GM23338 (cell line): ENCODE measurements at regions not wholly inside any gene's neighbourhood (a gene's known extent, or its start where the extent isn't known, plus 50 kb on each side); places are given as distances from the start of the nearest gene placed in this dataset.

Experiments
- ATAC-seq: fragments of 200-7000 bp; cut with Tn5 transposase; 3 replicates; pipeline ENCODE4 v1.9.1; 2020
- DNase-seq: peaks from one replicate; pipeline ENCODE4 v3.0.0-alpha.2; 2015; ENCODE audit warnings: low spot score
- H2AFZ ChIP-seq: fragments of 200-600 bp; sonication (generic); 2 replicates; pipeline ENCODE4 v1.8.0; 2016; ENCODE audit warnings: antibody characterized with exemption, mild to moderate bottlenecking, moderate library complexity
- H3F3A ChIP-seq: fragments of 200-600 bp; sonication (generic); replicated peaks from 2 replicates; pipeline ENCODE4 v1.8.0; 2017; ENCODE audit warnings: antibody characterized with exemption, mixed run types, low read depth
- H3K27ac ChIP-seq: fragments of 200-600 bp; sonication (generic); 2 replicates; pipeline ENCODE4 v1.6.1; 2016; ENCODE audit warnings: low read depth
- H3K27me3 ChIP-seq: fragments of 200-600 bp; sonication (generic); 2 replicates; pipeline ENCODE4 v1.8.0; 2016; ENCODE audit warnings: mild to moderate bottlenecking, mixed run types, moderate library complexity; ENCODE audit not compliant: insufficient read depth
- H3K36me3 ChIP-seq: fragments of 200-600 bp; sonication (generic); 2 replicates; pipeline ENCODE4 v1.8.0; 2016; ENCODE audit warnings: mild to moderate bottlenecking; ENCODE audit not compliant: insufficient read depth
- H3K4me1 ChIP-seq: fragments of 200-600 bp; sonication (generic); 2 replicates; pipeline ENCODE4 v1.8.0; 2016; ENCODE audit warnings: mild to moderate bottlenecking, moderate library complexity; ENCODE audit not compliant: insufficient read depth
- H3K4me2 ChIP-seq: fragments of 200-600 bp; sonication (generic); 2 replicates; pipeline ENCODE4 v1.7.1; 2017; ENCODE audit warnings: mixed run types
- H3K4me3 ChIP-seq: fragments of 200-600 bp; sonication (generic); 2 replicates; pipeline ENCODE4 v1.6.1; 2016; ENCODE audit warnings: mixed run types
- H3K79me2 ChIP-seq: fragments of 200-600 bp; sonication (generic); replicated peaks from 2 replicates; pipeline ENCODE4 v1.8.0; 2017; ENCODE audit warnings: mild to moderate bottlenecking; ENCODE audit not compliant: insufficient read depth
- H3K9me2 ChIP-seq: fragments of 200-600 bp; sonication (generic); 2 replicates; pipeline ENCODE4 v1.8.0; 2017; ENCODE audit not compliant: insufficient read depth
- H4K20me1 ChIP-seq: fragments of 200-600 bp; sonication (generic); replicated peaks from 2 replicates; pipeline ENCODE4 v1.8.0; 2017; ENCODE audit warnings: mild to moderate bottlenecking; ENCODE audit not compliant: insufficient read depth
- H3K27ac Mint-ChIP-seq: 2 replicates; pipeline ENCODE4 v1.8.0; 2020; ENCODE audit warnings: inconsistent platforms, mild to moderate bottlenecking, moderate library complexity, mixed read lengths
- H3K27me3 Mint-ChIP-seq: 3 replicates; pipeline ENCODE4 v1.8.0; 2022; ENCODE audit warnings: low read depth, mild to moderate bottlenecking, moderate library complexity, mixed read lengths, inconsistent platforms; ENCODE audit not compliant: insufficient read depth, poor library complexity
- H3K36me3 Mint-ChIP-seq: 3 replicates; pipeline ENCODE4 v1.8.0; 2021; ENCODE audit warnings: low read depth, mild to moderate bottlenecking, inconsistent platforms, moderate library complexity, mixed read lengths
- H3K4me1 Mint-ChIP-seq: 3 replicates; pipeline ENCODE4 v1.8.0; 2020; ENCODE audit warnings: mild to moderate bottlenecking, inconsistent platforms, mixed read lengths
- H3K4me3 Mint-ChIP-seq: 3 replicates; pipeline ENCODE4 v1.8.0; 2021; ENCODE audit warnings: moderate library complexity, mild to moderate bottlenecking, inconsistent platforms, mixed read lengths
- H3K9me3 Mint-ChIP-seq: 3 replicates; pipeline ENCODE4 v1.8.0; 2020; ENCODE audit warnings: moderate library complexity, mild to moderate bottlenecking, inconsistent platforms, mixed read lengths
- CTCF ChIP-seq, 2 experiments: fragments of 200-600 bp in 1 of 2; sonication (generic) in 1 of 2; conservative IDR thresholded peaks; 2 replicates each; pipeline versions ENCODE4 v1.5.1 to v1.6.1; 2016 to 2017; ENCODE audit warnings: antibody characterized with exemption in 2 of 2, low read depth in 2 of 2, mild to moderate bottlenecking in 2 of 2, moderate library complexity in 1 of 2
- EZH2 ChIP-seq: fragments of 200-600 bp; sonication (generic); IDR thresholded peaks from one replicate; pipeline ENCODE4 v1.8.0; 2017; ENCODE audit warnings: antibody characterized with exemption, mild to moderate bottlenecking, low read depth; ENCODE audit not compliant: unreplicated experiment
- JUNB ChIP-seq: IDR thresholded peaks from one replicate; pipeline ENCODE4 v1.6.1; 2016; ENCODE audit warnings: antibody characterized with exemption; ENCODE audit not compliant: unreplicated experiment
- NANOG ChIP-seq: IDR thresholded peaks from 2 replicates; pipeline ENCODE4 v1.6.1; 2016; ENCODE audit warnings: antibody characterized with exemption, borderline replicate concordance
- POLR2AphosphoS5 ChIP-seq: IDR thresholded peaks from 2 replicates; pipeline ENCODE4 v1.6.1; 2016; ENCODE audit warnings: antibody characterized with exemption, low read depth
- TF ChIP-seq, protein P1 (sequence below): IDR thresholded peaks from 2 replicates; pipeline ENCODE4 v1.6.1; 2016; ENCODE audit warnings: antibody characterized with exemption

- no peak for TF ChIP-seq POLR2AphosphoS5
Measured at GRCh38 chr9:26768145-26768544, 124.5 kb downstream of the CAAP1 start (continued).

DNA sequence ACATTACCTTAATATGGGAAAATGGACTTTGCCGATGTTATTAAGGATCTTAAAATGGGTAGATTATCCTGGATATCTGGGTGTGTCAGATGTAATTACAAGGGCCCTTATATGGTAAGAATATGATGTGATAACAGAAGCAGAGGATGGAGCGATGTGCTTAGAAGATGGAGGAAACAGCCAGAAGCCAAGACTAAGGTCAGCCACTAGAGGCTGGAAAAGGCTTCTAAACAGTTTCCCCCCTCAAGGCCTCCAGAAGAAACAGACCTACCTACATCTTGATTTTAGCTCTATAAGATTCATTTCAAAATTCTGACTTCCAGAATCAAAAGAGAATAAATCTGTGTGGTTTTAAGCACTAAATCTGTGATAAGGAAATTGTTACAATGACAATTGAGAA is 131.9 kb downstream of the CAAP1 start:
- Mint-ChIP-seq H3K27ac (no peak overlapping the region; the same call in 1 of the 2 replicates), H3K9me3 (no peaks in the 10 kb centered on the region), H3K4me1 (peaks cover 19% of the 10 kb centered on the region), H3K36me3 (no peaks in the 10 kb centered on the region), H3K27me3 (peaks cover 3% of the 10 kb centered on the region), H3K4me3 (no peak overlapping the region)
- H3K27me3 ChIP-seq = no peaks in the 10 kb centered on the region
- ATAC-seq = peak; percentile 45
- no peak for DNase-seq
- H3K79me2 ChIP-seq = no peaks in the 10 kb centered on the region
- no peaks in the 10 kb centered on the region for H3F3A ChIP-seq
- H3K4me3 ChIP-seq = no peak overlapping the region
- H3K4me2 ChIP-seq = no peak overlapping the region
- peak; percentile 20 to 22; a peak in 1 of 4 replicates for TF ChIP-seq CTCF (conservative IDR thresholded peaks at IDR 0.05; ENCODE audit: low read depth in 2 of 2)
- TF ChIP-seq EZH2 = no peak
- H4K20me1 ChIP-seq = no peaks in the 10 kb centered on the region
- H3K36me3 ChIP-seq = no peaks in the 10 kb centered on the region
- H3K9me2 ChIP-seq = peaks cover 5% of the 10 kb centered on the region; the same call in 1 of the 2 replicates
- peaks cover 25% of the 10 kb centered on the region for H3K4me1 ChIP-seq
- H3K27ac ChIP-seq = no peak overlapping the region
- no peak overlapping the region for H2AFZ ChIP-seq

DNA sequence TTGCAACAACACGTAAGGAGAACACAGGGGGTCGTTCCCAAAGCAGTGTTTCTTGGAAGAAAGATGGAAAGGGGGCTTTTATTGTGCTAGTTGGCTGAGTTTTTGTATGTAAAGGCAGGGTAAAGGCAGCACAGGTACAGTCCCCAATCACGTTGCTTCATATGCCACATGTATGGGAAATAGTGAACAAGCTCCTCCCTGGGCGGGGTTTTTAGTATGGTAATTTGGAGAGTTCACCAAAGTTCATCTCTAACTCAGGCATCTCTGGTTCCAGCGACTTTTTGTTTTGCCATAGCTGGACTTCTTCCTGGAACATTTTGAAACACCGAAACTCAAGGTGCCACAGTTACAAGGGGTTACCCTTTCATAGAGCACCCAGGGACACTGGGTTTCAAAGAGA is 133.9 kb downstream of the CAAP1 start:
- Mint-ChIP-seq H3K27ac (no peak overlapping the region), H3K27me3 (peaks cover 2% of the 10 kb centered on the region), H3K4me1 (peaks cover 37% of the 10 kb centered on the region), H3K4me3 (no peak overlapping the region), H3K9me3 (no peaks in the 10 kb centered on the region), H3K36me3 (no peaks in the 10 kb centered on the region)
- no peak overlapping the region for H3K4me2 ChIP-seq
- TF ChIP-seq JUNB = no peak
- no peak for TF ChIP-seq NANOG
- TF ChIP-seq CTCF (conservative IDR thresholded peaks at IDR 0.05; ENCODE audit: low read depth in 2 of 2) = no peak
- TF ChIP-seq, protein P1, sequence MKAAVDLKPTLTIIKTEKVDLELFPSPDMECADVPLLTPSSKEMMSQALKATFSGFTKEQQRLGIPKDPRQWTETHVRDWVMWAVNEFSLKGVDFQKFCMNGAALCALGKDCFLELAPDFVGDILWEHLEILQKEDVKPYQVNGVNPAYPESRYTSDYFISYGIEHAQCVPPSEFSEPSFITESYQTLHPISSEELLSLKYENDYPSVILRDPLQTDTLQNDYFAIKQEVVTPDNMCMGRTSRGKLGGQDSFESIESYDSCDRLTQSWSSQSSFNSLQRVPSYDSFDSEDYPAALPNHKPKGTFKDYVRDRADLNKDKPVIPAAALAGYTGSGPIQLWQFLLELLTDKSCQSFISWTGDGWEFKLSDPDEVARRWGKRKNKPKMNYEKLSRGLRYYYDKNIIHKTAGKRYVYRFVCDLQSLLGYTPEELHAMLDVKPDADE = no peak
- H3K27me3 ChIP-seq = no peaks in the 10 kb centered on the region
- no peaks in the 10 kb centered on the region for H3K36me3 ChIP-seq
- no peak for DNase-seq
- H3K79me2 ChIP-seq = no peaks in the 10 kb centered on the region
- H2AFZ ChIP-seq = peak overlapping the region; percentile 48; the same call in 1 of the 2 replicates
- no peaks in the 10 kb centered on the region for H4K20me1 ChIP-seq
- H3K4me1 ChIP-seq = peaks cover 42% of the 10 kb centered on the region
- H3F3A ChIP-seq = no peaks in the 10 kb centered on the region
- no peak for ATAC-seq
- H3K27ac ChIP-seq = no peak overlapping the region
- H3K9me2 ChIP-seq = peaks cover 7% of the 10 kb centered on the region; the same call in 1 of the 2 replicates
- H3K4me3 ChIP-seq = no peak overlapping the region
